ENCODE measurements at regions not wholly inside any gene's neighbourhood (a gene's known extent, or its start where the extent isn't known, plus 50 kb on each side); places are given as distances from the start of the nearest gene placed in this dataset.

DNA sequence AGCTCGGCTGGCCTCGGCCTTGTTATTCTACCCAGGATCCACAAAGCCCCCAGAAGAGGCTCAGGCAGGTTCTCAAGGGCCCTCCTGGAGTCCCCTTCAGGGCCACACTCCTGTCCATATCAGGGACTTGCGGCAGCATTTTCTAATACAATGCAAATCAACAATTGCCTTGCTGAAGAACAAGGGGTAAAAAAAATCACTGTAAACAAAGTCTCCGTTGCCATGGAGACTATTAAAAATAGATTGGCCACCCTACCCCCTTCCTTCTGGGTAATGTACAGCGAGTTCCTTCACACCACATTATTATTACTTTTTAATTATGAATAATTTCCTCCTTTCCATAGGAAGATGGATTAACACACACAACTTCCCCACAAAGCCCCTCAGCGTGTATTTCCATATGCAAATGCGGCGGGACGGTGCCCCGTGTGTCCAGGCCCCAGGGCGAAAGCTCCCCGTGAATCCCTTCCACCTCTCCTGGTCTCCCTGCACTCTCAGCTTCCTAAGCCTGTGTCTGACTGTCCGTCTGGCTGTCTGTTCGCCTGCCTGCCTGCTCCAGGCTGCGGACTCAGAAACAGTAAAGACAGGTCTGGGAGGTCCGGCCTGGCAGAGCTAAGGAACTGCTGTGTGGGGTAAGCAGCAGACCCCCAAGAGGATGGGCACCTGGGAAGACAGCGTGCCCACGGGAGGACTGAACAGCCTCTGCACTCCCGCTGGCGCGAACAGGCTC, 196.6 kb downstream of the RBFOX3 start:
- Histone ChIP-seq H3K36me3 (no peaks in the 10 kb centered on the region), H3K4me3 (no peak overlapping the region), H3K27me3 (peaks cover 75% of the 10 kb centered on the region), H3K27ac (no peak overlapping the region), H3K4me1 (no peaks in the 10 kb centered on the region), H3K9me3 (replicated peaks) (no peaks in the 10 kb centered on the region; the same call in 1 of the 2 replicates)
- no peak for DNase-seq

DNA sequence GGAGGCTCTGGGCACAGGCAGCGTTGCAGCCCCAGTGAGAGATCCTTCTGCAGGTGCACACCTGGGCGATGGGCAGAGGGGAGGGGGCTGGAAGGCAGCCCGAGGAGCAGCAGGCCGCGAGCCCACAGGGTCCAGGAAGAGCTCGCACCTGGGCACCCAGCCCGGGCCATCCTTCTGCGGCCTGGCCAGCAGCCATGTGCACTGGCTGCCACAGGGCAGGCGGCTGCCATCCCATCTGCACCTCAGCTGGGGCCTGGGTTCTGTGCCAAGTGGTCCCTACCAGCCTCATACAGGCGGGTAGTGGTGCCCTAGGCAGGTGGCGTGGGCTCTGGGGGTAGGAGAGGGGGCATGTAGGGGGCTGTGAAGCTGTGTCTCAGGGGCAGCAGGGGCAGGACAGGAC, 197.2 kb downstream of the RBFOX3 start:
- H3K4me1 ChIP-seq, result no peaks in the 10 kb centered on the region
- no peak overlapping the region for H3K4me3 ChIP-seq
- no peaks in the 10 kb centered on the region for H3K36me3 ChIP-seq
- no peak for DNase-seq
- H3K27ac ChIP-seq, result no peak overlapping the region
- no peaks in the 10 kb centered on the region; the same call in 1 of the 2 replicates for H3K9me3 ChIP-seq (replicated peaks)
- peaks cover 75% of the 10 kb centered on the region for H3K27me3 ChIP-seq

DNA sequence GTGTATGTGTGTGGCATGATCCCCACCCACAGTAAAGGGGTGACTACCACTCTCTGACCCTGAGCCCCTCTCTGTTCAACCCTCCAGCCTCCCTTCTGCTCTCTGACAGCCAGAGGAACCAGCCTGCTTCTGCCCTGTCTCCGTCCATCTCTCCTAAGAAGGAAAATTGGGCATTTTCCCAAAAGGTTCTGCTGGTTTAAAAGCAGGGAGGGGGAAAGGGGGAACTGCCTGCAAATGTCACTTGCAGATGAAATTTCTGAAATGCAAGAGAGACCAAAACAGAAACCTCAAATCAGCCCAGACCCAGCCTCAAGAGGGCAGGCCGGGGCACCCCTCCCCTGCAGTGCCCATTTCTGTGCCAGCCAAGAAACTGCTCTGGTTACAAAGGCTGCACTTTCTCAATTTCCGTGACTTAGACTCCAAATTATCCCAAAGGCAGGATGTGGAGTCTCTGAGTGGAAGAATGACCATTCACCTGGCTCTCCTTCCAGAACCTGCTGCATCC, 197.9 kb downstream of the RBFOX3 start:
- H3K9me3 ChIP-seq (replicated peaks), result no peaks in the 10 kb centered on the region; the same call in 1 of the 2 replicates
- no peaks in the 10 kb centered on the region for H3K4me1 ChIP-seq
- H3K4me3 ChIP-seq, result no peak overlapping the region
- no peak for DNase-seq
- no peak overlapping the region for H3K27ac ChIP-seq
- H3K36me3 ChIP-seq, result no peaks in the 10 kb centered on the region
- peaks cover 75% of the 10 kb centered on the region for H3K27me3 ChIP-seq

DNA sequence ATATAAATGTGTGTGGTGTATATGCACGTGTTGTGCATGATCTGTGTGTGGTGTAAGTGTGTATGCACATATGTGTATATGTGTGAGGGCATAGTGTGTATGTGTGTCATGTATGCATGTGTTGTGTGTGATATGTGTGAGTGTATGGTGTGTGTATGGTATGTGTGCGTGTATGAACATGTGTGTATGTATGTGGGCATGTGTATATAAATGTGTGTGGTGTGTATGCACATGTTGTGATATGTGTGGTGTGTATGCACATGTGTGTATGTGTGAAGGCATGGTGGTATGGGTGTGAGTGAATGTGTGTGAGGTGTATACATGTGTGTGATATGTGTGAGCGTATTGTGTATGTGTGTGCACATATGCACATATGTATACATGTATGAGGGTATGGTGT, 198.7 kb downstream of the RBFOX3 start:
- Histone ChIP-seq H3K36me3 (no peaks in the 10 kb centered on the region), H3K9me3 (replicated peaks) (no peaks in the 10 kb centered on the region; the same call in 1 of the 2 replicates), H3K4me3 (no peak overlapping the region), H3K4me1 (no peaks in the 10 kb centered on the region), H3K27ac (no peak overlapping the region), H3K27me3 (peaks cover 75% of the 10 kb centered on the region)
- no peak for DNase-seq

DNA sequence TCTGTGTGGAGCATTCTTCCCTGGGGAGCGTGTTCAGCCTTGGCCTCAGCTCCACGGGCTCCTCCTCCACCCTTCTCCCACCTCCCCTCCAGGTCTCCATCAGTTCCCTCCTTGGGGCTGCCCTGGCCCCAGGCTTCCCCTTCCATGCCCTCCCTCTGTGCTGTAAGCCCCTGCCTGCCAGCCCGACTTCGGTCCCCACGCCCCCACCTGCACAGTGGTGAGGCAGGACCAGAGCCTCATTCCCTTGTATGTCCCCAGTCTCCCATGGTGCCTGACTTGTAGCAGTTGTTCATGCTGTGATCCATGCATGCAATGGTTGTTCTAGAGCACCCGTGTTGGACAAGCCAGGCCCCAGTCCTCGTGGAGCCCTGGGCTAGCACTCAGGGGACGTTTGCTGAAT, 199.4 kb downstream of the RBFOX3 start:
- peaks cover 73% of the 10 kb centered on the region for H3K27me3 ChIP-seq
- no peaks in the 10 kb centered on the region for H3K4me1 ChIP-seq
- no peak for DNase-seq
- H3K27ac ChIP-seq, result no peak overlapping the region
- no peak overlapping the region for H3K4me3 ChIP-seq
- no peaks in the 10 kb centered on the region; the same call in 1 of the 2 replicates for H3K9me3 ChIP-seq (replicated peaks)
- H3K36me3 ChIP-seq, result no peaks in the 10 kb centered on the region

DNA sequence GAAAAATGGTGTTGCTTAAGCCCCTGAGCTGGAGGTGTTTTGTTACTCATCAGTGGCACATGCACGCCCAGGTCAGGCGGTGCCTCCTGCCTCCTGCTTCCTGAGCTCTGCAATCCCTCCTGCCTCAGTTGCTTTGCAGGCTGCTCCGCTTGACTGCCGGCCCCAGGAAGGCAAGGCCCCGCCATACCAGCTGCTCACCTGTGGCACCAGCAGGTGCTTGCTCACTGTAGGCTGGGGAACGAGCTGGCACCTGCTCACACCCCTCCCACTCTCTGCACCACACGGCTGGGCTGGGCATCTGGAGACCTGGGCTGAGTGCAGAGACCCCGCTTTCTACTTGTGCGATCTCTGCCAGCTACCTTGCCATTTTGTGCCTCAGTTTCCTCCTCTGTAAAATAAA, 200.2 kb downstream of the RBFOX3 start:
- no peaks in the 10 kb centered on the region for H3K4me1 ChIP-seq
- no peak for DNase-seq
- no peaks in the 10 kb centered on the region for H3K36me3 ChIP-seq
- H3K27me3 ChIP-seq, result peaks cover 73% of the 10 kb centered on the region
- H3K9me3 ChIP-seq (replicated peaks), result no peaks in the 10 kb centered on the region; the same call in 1 of the 2 replicates
- no peak overlapping the region for H3K4me3 ChIP-seq
- no peak overlapping the region for H3K27ac ChIP-seq

DNA sequence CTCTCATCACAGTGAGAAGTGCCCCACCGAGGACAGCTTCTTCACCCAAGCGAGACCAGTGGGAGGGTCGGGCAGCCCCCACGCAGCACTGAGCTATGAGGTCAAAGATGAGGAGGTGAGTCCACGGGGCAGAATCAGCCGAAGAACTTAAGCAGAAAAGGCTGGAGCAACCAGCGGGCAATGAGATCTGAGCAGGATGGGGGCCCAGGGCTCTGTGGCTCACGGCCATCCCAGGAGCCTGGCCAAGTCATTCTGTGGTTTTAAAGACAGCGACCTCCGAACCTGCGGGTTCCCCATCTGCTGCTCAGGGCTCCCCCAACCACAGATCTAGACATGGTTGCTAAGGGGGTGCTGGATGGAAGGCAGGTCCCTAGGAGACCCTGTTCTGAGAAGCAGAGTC, 202.6 kb downstream of the RBFOX3 start:
- Histone ChIP-seq H3K4me3 (no peak overlapping the region), H3K27ac (no peak overlapping the region), H3K36me3 (no peaks in the 10 kb centered on the region), H3K27me3 (peaks cover 52% of the 10 kb centered on the region), H3K4me1 (no peaks in the 10 kb centered on the region), H3K9me3 (replicated peaks) (no peaks in the 10 kb centered on the region; the same call in 1 of the 2 replicates)
- no peak for DNase-seq

DNA sequence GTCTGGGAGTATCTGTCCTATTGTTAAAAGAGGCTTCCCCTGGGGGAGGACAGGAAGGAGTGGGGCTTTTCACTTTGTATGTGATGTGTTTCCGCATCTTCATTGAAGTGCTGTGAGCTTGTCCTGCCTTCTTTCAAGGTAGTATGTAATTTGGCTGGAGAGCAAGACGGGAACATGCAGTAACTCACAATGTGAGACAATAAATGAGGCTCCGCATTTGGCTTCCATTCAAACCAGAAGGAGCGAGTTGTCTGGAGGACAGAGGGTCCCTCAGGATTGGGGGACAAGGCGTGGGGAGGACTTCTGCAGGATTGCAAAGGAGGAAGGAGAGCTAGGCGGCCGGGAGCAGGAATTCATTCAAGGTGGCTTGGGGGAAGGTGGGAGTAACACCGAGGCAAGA, 203.5 kb downstream of the RBFOX3 start:
- no peaks in the 10 kb centered on the region for H3K4me1 ChIP-seq
- H3K27me3 ChIP-seq, result peaks cover 49% of the 10 kb centered on the region

DNA sequence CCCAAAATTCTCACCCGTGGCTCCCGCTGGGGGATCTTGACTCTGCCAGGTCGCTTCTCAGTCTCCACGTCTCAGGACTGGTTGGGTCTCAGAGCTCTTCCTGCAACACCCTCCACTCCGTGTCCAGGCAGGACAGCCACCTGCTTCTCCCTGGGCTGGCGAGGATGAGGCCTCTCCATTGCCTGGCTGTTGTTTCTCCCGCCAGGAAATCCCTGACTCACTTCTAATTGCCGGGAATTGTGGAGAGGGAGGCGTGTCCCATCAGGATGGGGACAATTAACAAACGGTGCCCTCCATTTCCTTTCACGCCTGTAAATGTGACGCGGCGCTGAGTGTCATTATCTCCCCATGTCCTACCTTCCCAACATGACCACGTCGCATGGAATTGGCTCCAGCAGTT, 204.5 kb downstream of the RBFOX3 start:
- no peaks in the 10 kb centered on the region for H3K36me3 ChIP-seq
- H3K27me3 ChIP-seq, result peaks cover 50% of the 10 kb centered on the region
- no peaks in the 10 kb centered on the region for H3K4me1 ChIP-seq
- no peak for DNase-seq
- no peaks in the 10 kb centered on the region for H3K9me3 ChIP-seq (replicated peaks)
- no peak overlapping the region for H3K27ac ChIP-seq
- no peak overlapping the region for H3K4me3 ChIP-seq

More for the DNA sequence above, 203.5 kb downstream of the RBFOX3 start:
- Histone ChIP-seq H3K27ac (no peak overlapping the region), H3K36me3 (no peaks in the 10 kb centered on the region), H3K9me3 (replicated peaks) (no peaks in the 10 kb centered on the region; the same call in 1 of the 2 replicates), H3K4me3 (no peak overlapping the region)
- no peak for DNase-seq

DNA sequence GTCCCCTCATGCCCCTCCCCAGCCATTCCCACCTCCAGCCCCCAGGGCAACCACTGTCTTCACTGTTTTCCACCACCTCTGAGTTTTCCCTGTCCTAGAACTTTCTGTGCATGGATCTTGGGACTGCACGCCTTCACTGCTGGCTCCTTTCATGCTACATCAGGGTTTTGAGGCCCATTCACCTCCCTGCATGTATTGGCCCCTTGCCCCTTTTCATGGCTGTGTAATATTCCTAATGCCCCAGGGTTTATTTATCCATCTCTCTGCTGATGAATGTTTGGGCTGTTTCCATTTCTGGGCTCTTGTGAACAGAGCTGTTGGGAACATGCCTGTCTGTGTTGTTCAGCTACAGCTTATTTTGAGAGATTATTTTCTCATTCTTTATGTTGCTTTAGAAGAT, 205.0 kb downstream of the RBFOX3 start:
- no peak overlapping the region for H3K4me3 ChIP-seq
- no peaks in the 10 kb centered on the region for H3K9me3 ChIP-seq (replicated peaks)
- no peak overlapping the region for H3K27ac ChIP-seq
- no peak for DNase-seq
- H3K36me3 ChIP-seq, result no peaks in the 10 kb centered on the region
- H3K4me1 ChIP-seq, result no peaks in the 10 kb centered on the region
- H3K27me3 ChIP-seq, result peaks cover 48% of the 10 kb centered on the region

DNA sequence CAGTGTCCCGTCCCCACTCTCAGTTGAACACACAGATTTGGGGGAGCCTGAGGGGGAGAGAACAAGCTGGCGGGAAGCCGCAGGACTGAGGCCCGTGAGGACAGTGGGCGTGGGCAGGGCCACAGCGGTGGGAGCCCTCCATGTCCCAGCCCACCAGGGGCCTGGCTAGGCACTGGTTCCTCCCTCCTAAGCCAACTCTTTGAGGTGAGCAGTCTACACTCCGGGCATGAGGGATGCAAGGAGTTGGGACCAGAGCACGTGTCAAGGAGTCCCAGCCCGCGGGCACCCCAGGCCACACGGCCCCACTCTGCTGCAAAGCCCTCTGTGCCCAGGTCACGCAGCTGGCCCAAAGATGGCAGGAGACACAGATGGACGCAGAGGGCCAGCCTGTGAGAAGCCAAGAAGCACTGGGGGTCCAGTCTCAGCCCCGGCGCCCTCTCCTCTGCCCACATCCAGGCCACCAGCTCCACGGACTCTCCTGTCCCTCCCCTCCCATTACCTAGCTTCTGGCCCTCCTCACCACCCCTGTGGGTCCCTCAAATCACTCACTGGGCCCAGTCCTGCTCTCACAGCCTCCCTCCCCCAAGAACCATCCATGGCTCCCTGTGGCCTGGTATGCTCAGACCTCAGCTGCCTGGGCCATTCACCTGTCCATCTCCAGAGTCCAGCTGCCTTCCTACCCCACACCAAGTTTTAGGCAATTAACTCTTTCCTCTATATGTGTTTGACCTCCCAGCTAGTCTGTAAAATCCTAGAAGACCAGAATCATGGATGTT, 206.5 kb downstream of the RBFOX3 start:
- H3K4me3 ChIP-seq, result no peak overlapping the region
- no peaks in the 10 kb centered on the region for H3K4me1 ChIP-seq
- DNase-seq, result no peak
- no peaks in the 10 kb centered on the region for H3K36me3 ChIP-seq
- H3K27ac ChIP-seq, result no peak overlapping the region
- peaks cover 57% of the 10 kb centered on the region for H3K27me3 ChIP-seq
- H3K9me3 ChIP-seq (replicated peaks), result no peaks in the 10 kb centered on the region

DNA sequence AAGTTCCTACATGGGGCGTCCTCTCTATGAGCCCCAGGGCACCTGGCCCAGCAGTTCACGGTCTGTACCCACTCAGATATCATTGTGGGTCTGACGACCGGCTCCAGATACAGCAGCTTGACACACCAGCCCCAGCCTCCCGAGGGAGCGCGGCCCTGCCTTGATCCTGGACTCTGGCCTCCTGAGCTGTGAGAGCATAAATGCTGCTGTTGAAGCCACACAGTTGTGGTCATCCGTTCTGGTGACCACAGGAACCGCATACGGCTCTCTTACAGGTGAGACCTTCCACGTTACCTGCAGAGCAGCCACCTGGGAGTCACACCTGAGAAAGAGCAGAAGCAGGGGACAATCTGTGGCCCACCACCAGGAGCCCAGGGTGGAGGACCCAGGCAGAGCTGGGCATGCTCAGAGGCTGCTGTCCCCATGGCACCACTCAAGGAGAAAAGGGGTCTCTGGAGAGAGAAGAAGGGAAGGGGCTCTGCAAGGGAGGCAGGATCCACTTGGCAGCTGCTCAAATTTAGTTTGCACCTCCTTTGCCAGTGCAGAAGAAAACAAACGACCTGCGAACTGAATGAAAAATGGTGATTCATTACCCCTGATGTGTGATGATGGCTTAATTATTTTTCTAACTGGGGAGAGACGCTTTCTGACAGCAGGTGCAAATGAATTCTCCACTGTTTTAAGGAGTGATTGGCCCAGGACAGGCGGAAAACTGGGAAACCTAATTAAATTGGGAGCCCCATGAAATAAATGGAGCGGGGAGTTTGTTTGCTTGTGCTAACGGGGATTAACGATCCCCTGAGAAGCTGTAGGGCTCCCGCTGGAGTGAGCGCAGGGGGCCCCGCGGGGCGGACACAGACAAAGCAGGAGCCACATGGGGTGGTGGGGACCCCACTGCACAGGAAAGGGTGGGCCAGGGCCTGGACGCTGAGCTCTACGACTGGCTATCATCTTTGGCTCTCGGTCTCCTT, 208.9 kb downstream of the RBFOX3 start:
- H3K27ac ChIP-seq, result no peak overlapping the region
- no peaks in the 10 kb centered on the region for H3K36me3 ChIP-seq
- DNase-seq, result no peak
- no peaks in the 10 kb centered on the region for H3K4me1 ChIP-seq
- H3K4me3 ChIP-seq, result no peak overlapping the region
- H3K9me3 ChIP-seq (replicated peaks), result no peaks in the 10 kb centered on the region
- peaks cover 50% of the 10 kb centered on the region for H3K27me3 ChIP-seq

DNA sequence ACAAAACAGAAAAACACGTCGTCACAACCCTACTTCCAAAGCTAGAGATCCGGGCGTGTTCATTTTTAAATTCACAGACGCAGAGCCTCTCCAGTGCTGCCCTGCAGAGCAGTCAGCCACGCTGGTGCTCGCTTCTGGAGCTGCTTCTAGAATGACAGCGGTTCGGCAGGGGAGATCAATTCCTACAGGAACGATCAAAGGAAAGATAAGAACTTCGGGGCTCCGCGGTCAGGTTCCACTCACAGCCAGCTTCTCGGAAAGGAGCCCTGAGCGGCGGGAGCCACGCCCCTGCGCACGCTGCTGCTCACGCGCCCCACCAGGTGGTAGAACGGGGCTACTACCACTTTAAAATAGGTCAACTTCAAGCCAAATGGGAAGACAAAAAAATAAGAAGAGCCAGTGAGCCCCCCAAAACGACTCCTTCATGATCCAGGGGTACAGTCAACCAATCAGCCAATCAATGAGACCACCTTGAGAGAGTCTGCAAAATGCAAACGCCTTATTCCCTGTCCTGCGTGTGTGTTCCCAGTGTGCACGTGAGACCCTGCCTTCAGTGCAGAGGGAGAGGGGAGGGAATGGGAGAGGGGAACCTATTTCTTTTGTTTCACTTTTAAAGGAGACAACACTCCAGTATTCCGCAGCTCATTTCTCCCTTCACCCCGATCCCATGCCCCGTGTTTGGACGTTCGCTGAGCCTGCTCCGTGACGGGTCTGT, 209.7 kb downstream of the RBFOX3 start:
- peak; percentile 69 to 84 for DNase-seq
- no peaks in the 10 kb centered on the region for H3K9me3 ChIP-seq (replicated peaks)
- no peaks in the 10 kb centered on the region for H3K4me1 ChIP-seq
- peaks cover 50% of the 10 kb centered on the region for H3K27me3 ChIP-seq
- H3K36me3 ChIP-seq, result no peaks in the 10 kb centered on the region
- H3K27ac ChIP-seq, result no peak overlapping the region
- no peak overlapping the region for H3K4me3 ChIP-seq

DNA sequence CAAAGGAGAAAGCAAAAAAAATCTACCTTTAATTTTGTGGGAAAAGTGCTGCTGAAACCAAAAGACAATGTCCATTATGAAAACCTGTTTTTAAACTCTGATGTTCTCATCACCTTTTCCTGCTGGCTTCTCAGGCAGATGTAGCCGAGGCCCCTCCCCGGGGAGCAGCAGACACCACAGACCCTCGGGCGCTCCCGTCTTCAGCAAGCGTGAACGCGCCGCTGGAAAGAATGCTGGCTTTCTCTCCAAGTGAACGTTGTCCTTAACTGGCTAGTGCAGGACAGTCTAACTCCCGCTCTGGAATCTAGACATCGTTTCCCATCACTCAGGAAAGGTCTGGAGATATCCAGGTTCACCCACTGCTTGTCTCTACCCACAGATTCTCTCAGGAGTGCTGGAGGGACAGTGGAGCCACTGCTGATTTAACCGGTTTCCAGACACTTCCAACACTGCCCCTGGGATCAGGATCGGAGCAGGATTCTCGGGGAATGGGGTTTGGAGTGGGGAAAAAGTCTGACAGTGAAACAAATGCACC, 211.2 kb downstream of the RBFOX3 start:
- H3K27ac ChIP-seq, result no peak overlapping the region
- H3K36me3 ChIP-seq, result no peaks in the 10 kb centered on the region
- H3K4me1 ChIP-seq, result peaks cover 9% of the 10 kb centered on the region
- H3K9me3 ChIP-seq (replicated peaks), result no peaks in the 10 kb centered on the region
- DNase-seq, result peak in 1 of 2 experiments; percentile 26
- peaks cover 56% of the 10 kb centered on the region for H3K27me3 ChIP-seq
- no peak overlapping the region for H3K4me3 ChIP-seq
